GM18498 (cell line): ENCODE measurements at regions not wholly inside any gene's neighbourhood (a gene's known extent, or its start where the extent isn't known, plus 50 kb on each side); places are given as distances from the start of the nearest gene placed in this dataset.

Experiments used
- ATAC-seq: cut with Tn5 transposase; IDR thresholded peaks from one replicate; pipeline ENCODE4 v1.9.1; 2021; ENCODE audit warnings: mild to moderate bottlenecking, moderate library complexity; ENCODE audit not compliant: unreplicated experiment

DNA sequence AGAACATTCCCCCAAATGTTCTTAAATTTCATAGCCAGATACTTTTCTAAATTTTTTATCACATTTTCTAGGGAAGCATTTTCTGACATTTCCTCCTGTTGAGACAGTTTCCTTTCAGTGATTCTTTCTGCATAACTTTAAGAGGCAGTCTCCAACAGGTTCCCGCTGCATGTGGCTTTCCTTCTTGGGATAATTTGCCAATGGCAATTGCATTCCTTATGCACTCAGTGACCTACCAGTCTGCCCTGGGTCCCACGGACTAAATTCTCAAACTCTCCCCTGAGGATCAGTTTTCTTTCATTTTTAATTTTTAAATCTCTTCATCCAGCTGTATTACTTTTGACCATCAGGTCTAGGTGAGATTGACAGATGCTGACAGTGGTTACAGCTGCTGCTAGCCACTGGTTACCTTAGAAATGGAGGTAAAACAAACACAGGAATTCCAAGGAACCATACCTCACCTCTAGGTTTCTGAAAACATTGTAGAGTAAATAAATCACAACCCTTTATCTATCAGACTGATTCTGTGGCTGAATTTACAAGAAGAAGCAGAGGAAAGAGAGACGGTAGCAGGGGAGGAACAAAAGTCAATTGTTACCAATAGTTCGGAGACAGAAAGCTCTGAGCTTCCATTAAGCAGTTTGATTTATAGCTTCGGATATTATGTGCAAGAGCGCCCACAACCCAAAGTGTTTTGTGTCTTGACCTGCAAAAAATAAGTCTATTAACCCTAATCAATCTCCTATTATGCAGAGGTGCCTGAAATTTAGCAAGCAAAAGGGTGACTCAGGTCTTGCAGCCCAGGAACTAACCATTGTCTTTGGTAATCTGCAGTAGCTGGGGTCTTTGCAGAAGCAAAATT lies 216.0 kb downstream of the PMP22 start:
- no peak for ATAC-seq

DNA sequence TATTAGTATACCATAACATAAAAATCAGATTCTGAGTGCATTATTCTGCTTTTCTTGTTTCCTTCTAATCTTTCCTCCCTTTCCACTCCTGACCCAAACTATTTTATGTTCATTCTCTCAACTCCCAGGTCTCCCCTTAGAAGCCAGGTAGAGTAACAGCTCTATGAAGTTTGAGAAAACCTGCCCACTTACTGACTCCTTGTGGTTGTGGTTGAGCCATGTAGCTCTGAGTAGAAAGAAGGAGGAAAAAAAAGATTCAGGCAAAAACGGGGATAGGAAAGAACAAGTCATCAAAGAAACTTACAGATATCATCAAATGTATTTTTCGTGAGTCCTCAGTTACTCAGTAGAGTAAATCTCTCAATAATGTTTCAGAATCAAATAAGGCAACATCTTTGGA lies 216.7 kb downstream of the PMP22 start:
- no peak for ATAC-seq

DNA sequence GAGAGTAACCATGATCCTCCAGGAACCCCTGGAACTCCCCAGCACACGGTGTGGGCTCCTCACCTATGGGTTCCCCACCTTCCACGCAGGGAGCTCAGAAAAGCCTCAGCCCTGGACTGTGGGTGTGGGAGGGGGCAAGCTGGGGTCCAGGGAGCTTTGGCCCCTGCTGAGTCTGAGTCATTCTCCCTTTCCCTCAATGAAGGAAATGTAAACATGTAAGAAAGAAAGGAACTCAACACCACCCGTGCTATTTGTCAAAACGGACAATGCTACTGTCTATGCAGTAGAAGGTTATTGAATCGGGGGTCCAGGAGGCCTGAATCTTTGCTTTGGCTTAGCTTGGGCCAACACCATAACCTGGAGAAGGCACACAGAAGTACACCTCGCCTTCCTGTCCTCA lies 222.8 kb downstream of the PMP22 start:
- no peak for ATAC-seq

DNA sequence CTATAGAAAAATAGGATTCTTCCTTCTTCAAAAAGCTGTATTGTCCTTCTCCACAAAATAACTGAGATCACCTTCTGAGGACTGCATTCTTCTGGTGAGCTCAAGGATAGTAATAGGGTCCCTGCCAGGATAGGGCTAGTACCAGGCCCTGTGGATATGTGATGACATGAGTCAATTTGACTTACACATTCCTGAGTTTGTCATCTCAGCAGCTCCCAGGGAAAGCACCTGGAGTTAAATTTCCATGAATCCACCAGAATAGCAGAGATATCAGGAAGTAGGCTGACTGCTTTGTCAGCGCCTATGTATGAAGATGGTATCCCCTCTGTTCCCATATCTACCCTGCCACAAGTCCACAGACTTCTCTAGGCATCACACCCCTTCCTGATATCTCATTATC lies 225.8 kb downstream of the PMP22 start:
- no peak for ATAC-seq

DNA sequence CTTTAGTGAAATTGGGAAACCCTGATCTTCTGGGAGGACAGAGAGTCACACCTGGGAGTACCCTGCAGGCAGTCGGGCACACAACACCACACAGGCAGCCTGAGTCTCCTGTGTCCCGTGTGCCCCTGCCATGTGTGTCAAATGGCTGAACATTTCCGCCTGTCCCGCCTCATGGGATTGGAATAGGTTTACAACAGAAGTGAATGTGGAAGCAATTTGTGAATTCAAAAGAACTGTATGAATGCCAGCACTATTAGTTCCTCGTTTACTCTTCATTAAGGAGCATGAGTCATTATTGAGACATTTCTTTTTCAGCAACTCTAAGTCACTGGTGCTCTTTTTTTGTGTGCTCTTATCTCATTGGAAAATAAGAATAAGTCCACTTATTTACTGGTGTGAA lies 226.5 kb downstream of the PMP22 start:
- ATAC-seq: no peak

DNA sequence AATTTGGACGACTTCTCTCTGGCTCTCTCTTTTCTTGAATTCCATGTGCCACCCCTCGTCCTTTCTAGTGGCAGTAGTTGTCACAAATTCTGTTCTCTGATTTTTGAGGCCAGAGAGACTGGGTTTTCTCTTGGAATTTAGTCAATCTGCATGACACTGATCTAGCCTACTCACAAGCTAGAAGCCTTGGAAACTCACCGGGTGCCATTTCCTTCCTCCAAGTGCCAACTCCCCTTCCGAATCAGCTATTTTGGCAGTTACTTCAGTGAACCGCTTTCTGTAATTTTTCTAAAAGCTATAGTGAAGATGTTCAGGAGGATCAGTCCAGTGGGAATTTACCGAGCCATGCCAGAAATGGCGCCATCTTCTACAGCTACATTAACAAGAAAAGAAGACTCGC lies 228.9 kb downstream of the PMP22 start:
- ATAC-seq: no peak

DNA sequence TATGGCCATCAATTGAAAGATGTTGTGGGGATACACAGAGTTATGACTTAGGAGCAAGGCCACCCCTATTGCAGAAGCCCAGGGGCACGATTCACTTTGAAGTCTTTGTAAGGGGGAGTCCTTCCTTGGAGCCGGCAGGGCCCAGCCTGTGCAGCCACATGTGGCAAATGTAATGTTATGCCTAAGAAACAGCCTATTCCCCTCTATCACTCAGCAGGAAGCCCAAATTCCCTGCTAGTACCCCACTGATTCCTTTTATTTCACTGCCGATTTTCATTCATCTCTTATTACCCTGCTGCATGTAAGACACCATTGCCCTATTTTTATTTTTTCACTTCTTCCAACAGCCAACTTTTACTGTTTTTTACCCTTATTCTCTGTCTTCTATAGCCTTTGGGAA lies 233.2 kb downstream of the PMP22 start:
- no peak for ATAC-seq

DNA sequence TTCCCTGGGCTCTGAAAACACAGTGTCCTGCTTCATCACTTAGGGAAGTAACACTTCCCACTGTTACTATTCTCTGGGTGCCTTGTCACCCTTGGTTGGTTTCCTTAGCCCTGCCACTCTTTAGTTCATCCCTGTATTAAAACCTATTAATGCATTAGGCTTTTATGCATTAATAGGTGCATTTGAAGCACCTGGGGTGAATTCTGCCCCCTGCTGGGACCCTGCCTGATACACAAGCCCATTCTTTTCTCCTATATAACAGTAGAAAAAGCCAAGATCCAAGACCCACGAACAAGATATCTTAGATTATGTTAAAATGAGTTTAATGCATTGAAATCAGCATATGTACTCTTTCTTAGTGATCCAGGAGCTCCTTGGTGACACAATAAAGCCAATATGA lies 235.7 kb downstream of the PMP22 start:
- ATAC-seq: no peak

DNA sequence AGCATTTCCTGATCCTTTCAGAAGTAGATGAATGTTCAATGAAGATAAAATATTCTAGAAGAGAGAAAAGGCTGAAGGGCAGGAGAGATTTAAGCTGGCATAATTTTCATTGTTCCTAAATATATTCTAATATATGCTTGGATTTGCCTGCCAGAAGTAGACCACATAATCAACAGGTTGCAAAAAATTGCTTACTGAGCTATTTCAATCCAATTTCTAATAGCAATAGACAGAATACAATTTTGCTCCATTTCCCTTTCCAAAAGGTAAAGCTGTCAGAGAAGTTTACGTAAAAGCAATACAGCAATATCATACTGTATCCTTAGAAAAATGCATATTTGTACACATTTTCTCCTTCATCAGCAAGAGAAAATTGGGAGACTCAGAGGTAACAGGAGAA lies 237.3 kb downstream of the PMP22 start:
- no peak for ATAC-seq

DNA sequence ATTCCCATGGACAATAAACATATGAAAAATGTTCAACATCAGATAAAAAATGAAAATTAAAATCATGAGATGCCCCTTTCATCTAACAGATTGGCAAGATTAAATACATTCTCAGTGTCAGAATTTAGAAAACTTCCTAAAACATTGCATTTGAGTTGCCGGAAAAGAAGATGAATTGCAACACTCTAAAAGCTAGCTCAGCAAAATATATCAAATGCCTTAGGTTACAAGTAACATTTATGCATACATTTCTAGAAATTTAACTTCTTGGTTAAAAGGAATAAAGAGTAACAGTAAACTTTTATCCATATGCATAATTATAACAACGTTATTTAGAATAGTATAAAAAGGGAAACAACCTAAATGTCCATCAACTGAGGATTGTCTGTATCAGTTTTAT lies 239.0 kb downstream of the PMP22 start:
- no peak for ATAC-seq

DNA sequence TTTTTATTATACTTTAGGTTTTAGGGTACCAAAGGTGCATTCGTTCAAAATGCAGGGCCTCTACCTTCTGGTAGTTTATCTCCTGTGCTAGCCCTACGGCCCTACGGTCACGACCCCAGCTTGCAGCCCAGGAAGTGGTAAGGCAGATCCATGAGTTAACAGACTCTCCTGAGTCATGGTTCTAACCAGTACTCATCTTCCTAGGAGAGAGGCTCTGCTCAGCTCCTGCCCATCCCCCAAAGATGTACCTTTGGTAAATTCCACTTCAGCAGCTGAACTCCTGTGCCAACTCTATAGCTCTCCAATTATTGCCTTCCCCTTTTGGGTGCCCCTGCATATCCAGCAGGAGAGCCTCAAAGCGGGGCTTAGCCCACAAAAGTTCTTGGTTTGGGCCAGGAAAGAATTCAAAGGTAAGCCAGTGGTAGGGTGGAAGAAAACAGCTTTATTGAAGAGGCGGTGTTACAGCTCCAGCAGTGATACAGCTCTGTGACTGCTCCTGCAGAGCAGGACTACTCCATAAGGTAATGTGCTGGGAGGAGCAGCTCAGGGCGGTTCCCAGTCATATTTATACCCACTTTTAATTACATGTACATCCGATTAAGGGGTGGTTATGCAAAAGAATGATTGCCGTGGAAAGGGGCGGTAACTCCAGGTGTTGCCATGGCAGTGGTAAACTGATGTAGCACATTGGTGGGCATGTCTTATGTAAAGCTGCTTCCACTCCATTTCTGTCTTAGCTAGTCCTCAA lies 241.4 kb downstream of the PMP22 start:
- ATAC-seq: no peak

DNA sequence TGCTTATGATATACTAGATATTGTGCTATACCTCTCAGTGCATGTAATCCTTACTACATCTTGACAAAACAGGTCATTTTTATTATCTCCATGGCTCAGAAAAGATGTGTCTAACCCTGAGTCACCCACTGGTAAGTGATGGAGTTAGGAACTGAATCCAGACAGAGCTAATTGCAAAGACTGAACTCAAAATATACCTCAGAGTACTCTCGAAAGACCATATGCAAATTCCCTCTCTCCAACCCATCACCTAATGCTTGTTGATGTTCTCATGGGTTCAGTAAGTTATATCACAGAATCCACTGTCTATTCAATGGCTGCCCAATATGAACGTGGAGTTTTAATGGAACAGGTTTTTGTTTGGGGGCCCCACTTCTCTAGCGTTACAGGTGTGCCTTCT lies 246.0 kb downstream of the PMP22 start:
- ATAC-seq: no peak

DNA sequence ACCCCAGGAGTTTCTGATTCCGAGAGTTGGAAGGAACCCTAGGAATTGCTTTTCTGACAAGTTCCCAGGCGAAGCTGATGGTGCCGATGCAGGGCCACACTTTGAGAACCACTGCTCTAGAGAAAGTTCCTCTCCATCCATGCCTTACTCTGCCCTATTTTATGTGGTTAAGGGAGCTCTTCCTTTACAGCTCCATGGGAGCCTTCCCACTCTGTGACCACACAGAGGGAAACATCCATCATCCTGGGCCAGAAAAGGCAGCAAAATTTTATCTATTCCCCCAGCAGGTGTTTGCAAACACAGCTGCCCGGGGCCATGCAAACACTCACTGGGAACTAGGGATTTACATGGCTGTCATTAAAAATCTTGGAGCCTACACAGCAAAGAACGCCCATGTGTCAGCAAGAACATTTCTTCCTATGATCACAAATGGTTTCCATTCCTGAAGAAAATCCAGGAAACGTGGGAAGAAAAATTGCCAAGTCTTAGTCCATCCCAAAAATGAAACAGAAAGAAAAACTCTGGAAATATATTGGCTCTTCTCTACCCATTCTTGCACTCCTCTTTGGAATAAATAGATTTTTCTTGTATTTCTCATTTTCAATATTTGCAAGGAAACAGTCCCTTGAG lies 252.7 kb downstream of the PMP22 start:
- no peak for ATAC-seq

DNA sequence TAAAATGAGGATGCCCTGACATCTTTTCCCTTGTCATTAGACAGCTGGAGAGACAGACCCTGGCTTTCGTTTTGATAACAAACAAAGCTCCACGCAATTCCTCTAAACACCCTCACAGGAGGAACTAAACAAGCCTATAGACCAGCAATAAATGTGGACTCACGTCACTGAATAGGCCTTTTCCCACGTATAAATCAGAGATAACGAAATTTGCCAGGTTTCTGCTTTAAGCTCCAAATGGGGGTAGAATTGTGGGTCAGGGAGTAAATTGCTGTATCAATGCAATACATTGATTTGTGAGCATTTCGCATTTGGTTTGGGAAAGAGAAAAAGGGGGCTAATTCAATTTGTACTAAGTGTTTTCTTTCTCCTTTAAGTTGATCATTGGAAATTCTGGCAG lies 256.0 kb downstream of the PMP22 start:
- no peak for ATAC-seq

DNA sequence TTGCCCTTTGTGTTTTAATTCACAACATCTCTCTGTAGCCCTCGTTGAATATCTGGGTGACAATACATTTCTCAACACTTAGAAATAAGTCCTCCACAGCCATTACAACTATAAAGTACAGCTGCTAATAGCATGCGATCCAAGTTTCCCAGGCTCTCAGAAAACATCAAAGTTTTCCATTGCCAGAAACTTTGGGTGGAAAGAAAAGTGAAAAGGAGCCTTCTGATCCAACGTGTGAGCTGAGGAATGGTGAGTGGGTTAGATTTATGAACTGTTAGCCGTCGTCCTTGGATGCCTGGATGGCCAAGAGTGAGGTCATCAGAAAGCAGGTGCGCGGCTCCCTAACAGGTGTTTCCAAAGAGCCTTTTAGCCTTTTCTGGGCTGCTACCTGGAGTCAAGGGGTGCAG lies 258.0 kb downstream of the PMP22 start:
- no peak for ATAC-seq

DNA sequence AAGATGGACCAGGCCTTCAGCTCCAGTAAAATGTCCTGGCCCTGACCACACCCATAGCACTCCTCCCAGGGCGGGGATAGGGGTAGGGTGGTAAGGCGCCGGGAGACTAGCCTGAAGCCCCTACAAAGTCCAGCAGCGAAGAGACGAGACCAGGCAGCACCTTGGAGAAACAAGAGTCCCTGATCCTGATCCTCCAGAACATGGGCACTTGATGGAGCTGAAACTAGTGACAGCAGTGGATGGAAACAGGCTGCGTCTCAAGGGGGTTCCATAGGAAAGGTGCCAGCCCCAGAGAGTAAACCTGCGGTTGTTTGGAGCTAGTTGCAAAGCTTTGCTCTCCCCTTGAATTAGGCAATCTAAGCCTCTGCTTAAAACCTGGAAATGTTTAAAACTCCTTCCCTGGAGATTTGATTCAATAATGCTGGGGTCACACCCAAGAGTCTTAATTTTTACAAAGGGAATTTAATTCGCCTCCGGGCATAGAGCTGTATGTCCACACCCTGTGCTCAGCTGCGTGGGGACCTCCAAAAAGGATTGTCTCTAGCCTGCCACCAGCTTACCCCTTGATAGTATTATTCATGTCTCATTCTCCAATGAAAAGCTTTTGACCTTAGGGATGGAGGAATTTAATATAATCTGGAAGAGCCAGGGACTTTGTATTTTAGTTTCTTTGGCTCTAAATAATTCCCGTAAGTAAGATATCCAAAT lies 258.6 kb downstream of the PMP22 start:
- no peak for ATAC-seq

DNA sequence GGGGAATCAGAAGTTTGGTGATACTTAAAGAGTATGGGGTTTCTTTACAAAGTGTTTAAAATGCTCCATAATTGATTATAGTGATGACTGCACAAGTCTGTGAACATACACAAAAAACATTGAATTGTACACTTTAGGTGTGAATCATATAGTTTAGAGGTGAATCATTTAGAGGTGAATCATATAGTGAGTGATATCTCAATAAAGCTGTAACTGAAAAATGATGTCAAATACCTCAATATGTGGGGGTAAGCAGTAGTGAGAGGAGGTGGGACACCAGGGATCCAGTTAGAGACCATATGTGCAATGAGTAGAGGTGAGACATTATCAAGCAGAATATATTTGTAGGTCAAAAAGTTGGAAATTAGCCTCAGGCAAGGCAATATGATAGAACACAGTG lies 264.5 kb downstream of the PMP22 start:
- no peak for ATAC-seq

DNA sequence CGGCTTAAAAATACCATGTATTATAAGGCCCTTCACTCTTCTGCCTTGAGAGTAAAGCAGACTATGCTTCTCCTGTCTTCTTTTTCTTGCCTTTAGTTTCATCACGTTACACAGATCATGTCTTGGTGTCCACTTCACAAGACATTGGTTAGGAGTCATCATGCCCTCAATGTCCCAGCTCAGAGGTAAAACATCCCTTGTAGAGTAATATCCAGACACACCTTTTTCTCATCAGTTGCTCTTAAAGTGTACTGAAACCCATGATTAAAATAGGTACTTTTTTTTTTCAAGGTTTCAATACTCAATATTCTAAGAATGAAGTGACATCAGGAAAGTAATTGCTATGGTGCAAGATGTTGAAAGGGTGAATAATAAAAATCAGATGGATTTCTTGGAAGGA lies 267.8 kb downstream of the PMP22 start:
- no peak for ATAC-seq

DNA sequence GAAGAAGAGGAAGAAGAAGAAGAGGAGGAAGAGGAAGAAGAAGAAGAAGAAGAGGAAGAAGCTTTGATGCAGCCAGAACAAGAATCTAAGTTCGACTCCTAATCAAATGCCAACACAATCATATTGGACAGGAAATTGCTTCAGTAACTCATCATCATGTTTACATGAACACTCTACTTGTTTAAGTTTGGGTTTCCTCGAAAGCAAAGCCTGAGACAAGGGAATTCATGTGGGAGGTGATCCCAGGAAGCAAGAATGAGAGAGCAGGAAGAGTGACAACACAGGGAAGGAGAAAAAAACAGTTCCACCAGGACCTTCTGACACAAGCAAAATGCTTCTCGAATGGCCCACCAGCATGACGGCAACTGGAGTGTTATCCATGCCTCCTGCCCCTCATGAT lies 279.0 kb downstream of the PMP22 start:
- ATAC-seq: no peak

DNA sequence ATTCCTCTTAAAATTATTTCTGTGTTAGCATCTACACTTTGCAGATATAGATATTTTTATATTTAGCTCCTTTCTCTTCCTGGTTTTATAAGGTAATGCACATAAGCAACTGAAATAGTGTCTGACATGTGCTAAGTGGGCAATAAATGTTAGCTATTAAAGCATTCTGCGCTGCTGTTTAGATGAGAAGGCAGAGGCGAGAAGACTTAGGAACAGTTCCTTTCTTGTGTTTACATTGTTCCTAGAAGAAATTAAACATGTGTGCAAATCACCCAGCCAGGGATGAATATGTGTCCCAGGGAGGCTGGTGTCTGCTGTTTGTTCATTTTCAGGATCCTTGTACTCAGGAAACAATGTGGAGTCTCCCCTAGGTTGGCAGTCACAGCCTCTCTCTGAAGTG lies 292.3 kb downstream of the PMP22 start:
- ATAC-seq: no peak

DNA sequence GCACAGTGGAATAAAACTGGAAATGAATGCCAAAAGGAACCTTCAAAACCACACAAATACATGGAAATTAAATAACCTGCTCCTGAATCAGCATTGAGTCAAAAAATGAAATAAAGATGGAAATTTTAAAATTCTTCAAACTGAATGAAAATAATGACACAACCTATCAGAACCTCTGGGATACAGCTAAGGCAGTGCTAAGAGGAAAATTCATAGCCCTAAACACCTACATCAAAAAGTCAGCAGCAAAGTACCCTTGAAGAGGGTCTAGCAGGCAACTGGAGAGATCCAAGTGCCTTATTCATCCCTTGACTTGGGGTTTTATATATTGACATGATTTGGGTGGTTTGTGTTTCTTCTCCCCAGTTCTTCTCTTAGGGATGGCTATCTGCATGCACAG lies 294.1 kb downstream of the PMP22 start:
- no peak for ATAC-seq
